NB4 (cell line): ENCODE measurements at regions not wholly inside any gene's neighbourhood (a gene's known extent, or its start where the extent isn't known, plus 50 kb on each side); places are given as distances from the start of the nearest gene placed in this dataset.

Source experiments
- CTCF ChIP-seq: IDR thresholded peaks from one replicate; pipeline ENCODE4 v1.5.1; 2012; ENCODE audit warnings: low read depth, low read length
- MAX ChIP-seq: IDR thresholded peaks from 2 replicates; pipeline ENCODE4 v1.6.1; 2011; ENCODE audit warnings: low read depth, low read length
- POLR2A ChIP-seq: IDR thresholded peaks from 2 replicates; pipeline ENCODE4 v1.6.1; 2011; ENCODE audit warnings: mild to moderate bottlenecking; ENCODE audit not compliant: insufficient read length; ENCODE audit errors: extremely low read depth

- TF ChIP-seq POLR2A, result no peak
- TF ChIP-seq CTCF, result no peak
- TF ChIP-seq MAX, result no peak
Observed at GRCh38 chr7:94146408-94146807, 142.3 kb upstream of the BET1 start.
